ENCODE measurements at regions not wholly inside any gene's neighbourhood (a gene's known extent, or its start where the extent isn't known, plus 50 kb on each side); places are given as distances from the start of the nearest gene placed in this dataset.

- Histone ChIP-seq H3K4me1 (ENCODE audit: insufficient read depth, low read length) (no peaks in the 10 kb centered on the region), H3K4me3 (ENCODE audit: low read depth in 1 of 2, low read length in 2 of 2) (no peak overlapping the region), H3K36me3 (ENCODE audit: insufficient read depth, low read length) (no peaks in the 10 kb centered on the region), H3K27me3 (ENCODE audit: control insufficient read depth in 1 of 2, insufficient read depth in 2 of 2, low read length in 2 of 2) (no peaks in the 10 kb centered on the region), H3K27ac (ENCODE audit: low read depth, low read length) (no peak overlapping the region), H3K9me3 (ENCODE audit: low read length) (no peaks in the 10 kb centered on the region), H3K9ac (ENCODE audit: low read length) (no peak overlapping the region)
Observed at GRCh38 chr4:18369561-18369960, 348.0 kb upstream of the LCORL start.

- Histone ChIP-seq H3K36me3 (ENCODE audit: insufficient read depth, low read length) (no peaks in the 10 kb centered on the region), H3K4me1 (ENCODE audit: insufficient read depth, low read length) (no peaks in the 10 kb centered on the region), H3K4me3 (ENCODE audit: low read depth in 1 of 2, low read length in 2 of 2) (no peak overlapping the region), H3K9me3 (ENCODE audit: low read length) (no peaks in the 10 kb centered on the region), H3K9ac (ENCODE audit: low read length) (no peak overlapping the region), H3K27me3 (ENCODE audit: control insufficient read depth in 1 of 2, insufficient read depth in 2 of 2, low read length in 2 of 2) (no peaks in the 10 kb centered on the region), H3K27ac (ENCODE audit: low read depth, low read length) (no peak overlapping the region)
Observed at GRCh38 chr4:18366892-18367291, 345.3 kb upstream of the LCORL start.

GRCh38 chr4:18366136-18366535 is 344.6 kb upstream of the LCORL start:
- H3K9me3 ChIP-seq (ENCODE audit: low read length), result no peaks in the 10 kb centered on the region

GRCh38 chr4:18343581-18343980 is 322.0 kb upstream of the LCORL start:
- Histone ChIP-seq H3K9ac (ENCODE audit: low read length) (no peak overlapping the region), H3K27me3 (ENCODE audit: control insufficient read depth in 1 of 2, insufficient read depth in 2 of 2, low read length in 2 of 2) (no peaks in the 10 kb centered on the region), H3K27ac (ENCODE audit: low read depth, low read length) (no peak overlapping the region), H3K9me3 (ENCODE audit: low read length) (no peaks in the 10 kb centered on the region), H3K4me3 (ENCODE audit: low read depth in 1 of 2, low read length in 2 of 2) (no peak overlapping the region), H3K36me3 (ENCODE audit: insufficient read depth, low read length) (no peaks in the 10 kb centered on the region), H3K4me1 (ENCODE audit: insufficient read depth, low read length) (no peaks in the 10 kb centered on the region)

More at GRCh38 chr4:18366136-18366535, 344.6 kb upstream of the LCORL start:
- no peaks in the 10 kb centered on the region for H3K36me3 ChIP-seq (ENCODE audit: insufficient read depth, low read length)
- no peaks in the 10 kb centered on the region for H3K4me1 ChIP-seq (ENCODE audit: insufficient read depth, low read length)
- H3K9ac ChIP-seq (ENCODE audit: low read length), result no peak overlapping the region
- H3K4me3 ChIP-seq (ENCODE audit: low read depth in 1 of 2, low read length in 2 of 2), result no peak overlapping the region
- H3K27ac ChIP-seq (ENCODE audit: low read depth, low read length), result no peak overlapping the region
- H3K27me3 ChIP-seq (ENCODE audit: control insufficient read depth in 1 of 2, insufficient read depth in 2 of 2, low read length in 2 of 2), result no peaks in the 10 kb centered on the region

- Histone ChIP-seq H3K4me3 (ENCODE audit: low read depth in 1 of 2, low read length in 2 of 2) (no peak overlapping the region), H3K9ac (ENCODE audit: low read length) (no peak overlapping the region), H3K4me1 (ENCODE audit: insufficient read depth, low read length) (no peaks in the 10 kb centered on the region), H3K27ac (ENCODE audit: low read depth, low read length) (no peak overlapping the region), H3K27me3 (ENCODE audit: control insufficient read depth in 1 of 2, insufficient read depth in 2 of 2, low read length in 2 of 2) (no peaks in the 10 kb centered on the region), H3K9me3 (ENCODE audit: low read length) (no peaks in the 10 kb centered on the region), H3K36me3 (ENCODE audit: insufficient read depth, low read length) (no peaks in the 10 kb centered on the region)
Observed at GRCh38 chr4:18342847-18343246, 321.3 kb upstream of the LCORL start.

- H3K4me1 ChIP-seq (ENCODE audit: insufficient read depth, low read length), result no peaks in the 10 kb centered on the region
- no peak overlapping the region for H3K27ac ChIP-seq (ENCODE audit: low read depth, low read length)
- no peaks in the 10 kb centered on the region for H3K9me3 ChIP-seq (ENCODE audit: low read length)
- H3K9ac ChIP-seq (ENCODE audit: low read length), result no peak overlapping the region
- no peaks in the 10 kb centered on the region for H3K36me3 ChIP-seq (ENCODE audit: insufficient read depth, low read length)
- no peak overlapping the region for H3K4me3 ChIP-seq (ENCODE audit: low read depth in 1 of 2, low read length in 2 of 2)
- no peaks in the 10 kb centered on the region for H3K27me3 ChIP-seq (ENCODE audit: control insufficient read depth in 1 of 2, insufficient read depth in 2 of 2, low read length in 2 of 2)
Observed at GRCh38 chr4:18321956-18322530, 300.5 kb upstream of the LCORL start.

GRCh38 chr4:18319431-18319830 is 297.9 kb upstream of the LCORL start:
- Histone ChIP-seq H3K27me3 (ENCODE audit: control insufficient read depth in 1 of 2, insufficient read depth in 2 of 2, low read length in 2 of 2) (no peaks in the 10 kb centered on the region), H3K9ac (ENCODE audit: low read length) (no peak overlapping the region), H3K9me3 (ENCODE audit: low read length) (no peaks in the 10 kb centered on the region), H3K4me1 (ENCODE audit: insufficient read depth, low read length) (no peaks in the 10 kb centered on the region), H3K36me3 (ENCODE audit: insufficient read depth, low read length) (no peaks in the 10 kb centered on the region), H3K27ac (ENCODE audit: low read depth, low read length) (no peak overlapping the region), H3K4me3 (ENCODE audit: low read depth in 1 of 2, low read length in 2 of 2) (no peak overlapping the region)

- Histone ChIP-seq H3K27ac (ENCODE audit: low read depth, low read length) (no peak overlapping the region), H3K9ac (ENCODE audit: low read length) (no peak overlapping the region), H3K27me3 (ENCODE audit: control insufficient read depth in 1 of 2, insufficient read depth in 2 of 2, low read length in 2 of 2) (no peaks in the 10 kb centered on the region), H3K4me1 (ENCODE audit: insufficient read depth, low read length) (no peaks in the 10 kb centered on the region), H3K9me3 (ENCODE audit: low read length) (no peaks in the 10 kb centered on the region), H3K36me3 (ENCODE audit: insufficient read depth, low read length) (no peaks in the 10 kb centered on the region), H3K4me3 (ENCODE audit: low read depth in 1 of 2, low read length in 2 of 2) (no peak overlapping the region)
Observed at GRCh38 chr4:18318682-18319388, 297.3 kb upstream of the LCORL start.

- Histone ChIP-seq H3K9ac (ENCODE audit: low read length) (no peak overlapping the region), H3K27ac (ENCODE audit: low read depth, low read length) (no peak overlapping the region), H3K4me3 (ENCODE audit: low read depth in 1 of 2, low read length in 2 of 2) (no peak overlapping the region), H3K36me3 (ENCODE audit: insufficient read depth, low read length) (no peaks in the 10 kb centered on the region), H3K27me3 (ENCODE audit: control insufficient read depth in 1 of 2, insufficient read depth in 2 of 2, low read length in 2 of 2) (no peaks in the 10 kb centered on the region), H3K9me3 (ENCODE audit: low read length) (no peaks in the 10 kb centered on the region), H3K4me1 (ENCODE audit: insufficient read depth, low read length) (no peaks in the 10 kb centered on the region)
Observed at GRCh38 chr4:18314731-18315130, 293.2 kb upstream of the LCORL start.

- H3K36me3 ChIP-seq (ENCODE audit: insufficient read depth, low read length), result no peaks in the 10 kb centered on the region
- no peaks in the 10 kb centered on the region for H3K4me1 ChIP-seq (ENCODE audit: insufficient read depth, low read length)
- H3K27me3 ChIP-seq (ENCODE audit: control insufficient read depth in 1 of 2, insufficient read depth in 2 of 2, low read length in 2 of 2), result no peaks in the 10 kb centered on the region
- no peak overlapping the region for H3K27ac ChIP-seq (ENCODE audit: low read depth, low read length)
- H3K9ac ChIP-seq (ENCODE audit: low read length), result no peak overlapping the region
- no peak overlapping the region for H3K4me3 ChIP-seq (ENCODE audit: low read depth in 1 of 2, low read length in 2 of 2)
- H3K9me3 ChIP-seq (ENCODE audit: low read length), result no peaks in the 10 kb centered on the region
Observed at GRCh38 chr4:18297684-18298083, 276.1 kb upstream of the LCORL start.

- H3K36me3 ChIP-seq (ENCODE audit: insufficient read depth, low read length), result no peaks in the 10 kb centered on the region
- no peaks in the 10 kb centered on the region for H3K27me3 ChIP-seq (ENCODE audit: control insufficient read depth in 1 of 2, insufficient read depth in 2 of 2, low read length in 2 of 2)
- no peak overlapping the region for H3K9ac ChIP-seq (ENCODE audit: low read length)
- no peaks in the 10 kb centered on the region for H3K9me3 ChIP-seq (ENCODE audit: low read length)
- no peak overlapping the region for H3K27ac ChIP-seq (ENCODE audit: low read depth, low read length)
- no peak overlapping the region for H3K4me3 ChIP-seq (ENCODE audit: low read depth in 1 of 2, low read length in 2 of 2)
- H3K4me1 ChIP-seq (ENCODE audit: insufficient read depth, low read length), result no peaks in the 10 kb centered on the region
Observed at GRCh38 chr4:18296411-18296810, 274.9 kb upstream of the LCORL start.

- Histone ChIP-seq H3K4me3 (ENCODE audit: low read depth in 1 of 2, low read length in 2 of 2) (no peak overlapping the region), H3K27ac (ENCODE audit: low read depth, low read length) (no peak overlapping the region), H3K36me3 (ENCODE audit: insufficient read depth, low read length) (no peaks in the 10 kb centered on the region)
Observed at GRCh38 chr4:18294846-18295245, 273.3 kb upstream of the LCORL start.

More at GRCh38 chr4:18294846-18295245, 273.3 kb upstream of the LCORL start:
- Histone ChIP-seq H3K9ac (ENCODE audit: low read length) (no peak overlapping the region), H3K4me1 (ENCODE audit: insufficient read depth, low read length) (no peaks in the 10 kb centered on the region), H3K9me3 (ENCODE audit: low read length) (no peaks in the 10 kb centered on the region), H3K27me3 (ENCODE audit: control insufficient read depth in 1 of 2, insufficient read depth in 2 of 2, low read length in 2 of 2) (no peaks in the 10 kb centered on the region)
